Muscle of back (tissue), 3 donors: ENCODE measurements at regions not wholly inside any gene's neighbourhood (a gene's known extent, or its start where the extent isn't known, plus 50 kb on each side); places are given as distances from the start of the nearest gene placed in this dataset.
"Not testable (repeated sequence)": the region's sequence is repeated elsewhere in the genome, so short reads cannot be mapped to it uniquely, and the experiment has no call there.

Experiments used
- DNase-seq, 3 donors: peaks; one replicate each; pipeline versions ENCODE4 v3.0.0 to v3.0.0-alpha.2; 2013

- DNase-seq, result no peak
Observed at GRCh38 chr1:208465786-208466590, 221.8 kb upstream of the PLXNA2 start.

DNA sequence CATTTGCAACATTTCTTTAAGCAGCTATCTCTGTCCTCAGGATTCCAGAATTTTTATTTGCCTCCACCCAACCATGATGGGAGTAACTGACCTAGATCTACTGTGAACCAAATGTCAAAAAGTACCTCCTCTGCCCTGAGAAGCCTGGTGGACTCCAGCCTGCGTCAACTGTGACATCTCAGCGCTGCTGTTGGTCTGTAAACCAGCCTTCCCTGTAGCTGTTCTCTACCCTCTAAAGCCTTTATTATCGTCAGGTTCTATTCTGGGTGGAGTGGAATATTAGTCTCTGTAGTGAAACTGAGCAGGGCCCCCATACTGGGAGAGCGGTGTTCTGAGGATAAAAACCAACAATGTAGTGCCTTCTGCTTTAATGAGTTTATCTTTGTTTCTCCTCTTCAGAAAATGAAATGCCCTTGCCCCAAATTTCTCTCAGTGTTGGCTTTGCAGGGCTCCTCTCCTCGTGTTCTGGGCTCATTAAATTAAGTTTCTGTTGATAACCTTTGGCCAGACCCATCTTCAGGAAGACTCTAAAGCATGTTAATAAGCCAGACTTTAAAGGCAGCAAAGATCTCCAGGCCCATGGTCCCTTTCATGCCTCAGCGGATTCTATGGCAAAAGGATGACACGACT lies 223.1 kb upstream of the PLXNA2 start:
- no peak for DNase-seq

DNA sequence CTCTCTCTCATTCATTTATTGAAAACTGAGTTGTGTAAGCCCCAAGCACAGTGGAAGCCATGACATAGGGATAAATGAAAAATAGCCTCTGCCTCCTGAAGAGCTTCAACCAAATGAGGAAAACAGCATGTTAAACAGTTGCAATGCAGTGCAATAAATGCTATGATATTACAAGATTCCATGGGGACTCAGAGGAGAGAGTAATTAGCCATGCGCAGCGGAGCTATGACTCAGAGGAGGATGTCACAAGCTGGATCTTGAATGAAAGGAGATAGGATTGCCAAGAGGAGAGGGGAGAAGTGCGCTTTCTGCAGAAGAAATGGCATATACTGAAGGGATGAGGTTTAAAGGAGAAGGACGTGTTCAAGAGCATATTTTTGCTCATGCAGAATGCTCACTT lies 231.3 kb upstream of the PLXNA2 start:
- peak in 2 of 3 donors; percentile 10 to 11 for DNase-seq

DNA sequence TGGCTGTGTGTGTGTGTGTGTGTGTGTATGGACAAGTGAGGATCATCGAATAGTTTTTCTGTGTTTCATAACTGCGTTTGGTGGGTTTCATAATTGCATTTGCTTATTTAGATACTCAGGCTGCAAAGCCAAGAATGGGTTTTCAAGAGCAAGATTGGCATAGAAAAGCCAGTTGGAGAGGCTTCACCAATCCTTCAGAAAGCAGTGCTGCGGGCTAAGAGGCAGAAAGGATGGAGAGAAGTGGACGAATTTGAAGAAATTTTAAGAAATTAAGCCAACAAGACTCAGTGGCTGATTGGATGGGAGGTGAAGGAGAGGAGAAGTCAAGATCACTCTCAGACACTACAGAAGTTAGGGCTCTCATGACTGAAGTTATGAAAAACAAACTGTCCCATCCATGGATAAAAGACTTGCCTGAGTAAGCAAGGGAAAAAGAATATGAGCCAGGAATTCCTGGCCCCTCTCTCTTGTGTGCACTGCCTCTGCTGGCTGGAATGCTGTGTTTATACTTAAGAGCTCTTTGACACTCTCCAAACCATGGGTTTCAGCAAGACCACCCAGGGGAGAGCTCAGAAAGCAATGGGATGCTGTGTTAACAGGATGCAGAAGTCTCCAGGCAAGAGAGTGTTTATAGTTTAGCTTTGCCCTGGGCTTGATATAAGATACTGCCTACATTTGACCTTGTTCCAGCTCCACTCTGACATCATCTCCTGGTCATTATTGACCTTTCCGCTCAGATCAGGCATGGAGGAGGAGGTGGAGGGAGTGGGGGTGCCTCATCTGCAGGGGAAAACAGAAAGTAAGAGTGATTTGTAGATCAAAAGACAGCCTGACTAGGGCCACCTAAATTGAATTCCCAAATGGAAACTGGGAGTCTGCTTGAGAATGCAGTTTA lies 232.0 kb upstream of the PLXNA2 start:
- peak in 2 of 3 donors; percentile 30 to 50 for DNase-seq

GRCh38 chr1:208476846-208477170 lies 232.6 kb upstream of the PLXNA2 start:
- peak in 1 of 3 donors; percentile 6 for DNase-seq

- no peak for DNase-seq
Observed at GRCh38 chr1:208479435-208479834, 235.3 kb upstream of the PLXNA2 start.

DNA sequence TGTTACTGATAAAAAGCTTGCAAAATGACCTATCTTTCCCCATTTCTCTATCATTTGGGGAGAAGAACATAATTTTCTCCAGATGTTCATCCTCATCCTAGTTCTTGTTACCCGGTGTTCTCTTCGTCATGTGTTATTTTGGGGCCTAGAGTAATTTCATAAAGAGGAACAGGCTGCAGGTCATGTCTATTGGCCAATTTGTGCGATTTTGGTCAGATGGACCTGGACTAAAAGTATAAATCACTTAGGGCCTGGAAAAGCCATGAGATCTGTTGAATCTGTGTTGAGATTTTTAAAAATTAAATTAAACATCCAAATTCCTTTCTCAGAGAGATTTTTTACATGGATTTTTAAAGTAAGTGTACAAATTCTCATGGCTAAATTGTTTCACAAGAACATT lies 241.3 kb upstream of the PLXNA2 start:
- no peak for DNase-seq

- no peak for DNase-seq
Observed at GRCh38 chr1:208486677-208487076, 242.5 kb upstream of the PLXNA2 start.

DNA sequence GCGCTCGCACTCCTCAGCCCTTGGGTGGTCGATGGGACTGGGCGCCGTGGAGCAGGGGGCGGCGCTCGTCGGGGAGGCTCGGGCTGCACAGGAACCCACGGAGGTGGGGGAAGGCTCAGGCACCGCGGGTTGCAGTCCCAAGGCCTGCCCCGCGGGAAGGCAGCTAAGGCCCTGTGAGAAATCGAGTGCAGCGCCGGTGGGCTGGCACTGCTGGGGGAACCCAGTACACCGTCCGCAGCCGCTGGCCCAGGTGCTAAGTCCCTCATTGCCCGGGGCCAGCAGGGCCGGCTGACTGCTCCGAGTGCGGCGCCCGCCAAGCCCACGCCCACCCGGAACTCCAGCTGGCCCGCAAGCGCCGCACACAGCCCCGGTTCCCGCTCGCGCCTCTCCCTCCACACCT lies 244.2 kb upstream of the PLXNA2 start:
- not testable (repeated sequence) for DNase-seq

GRCh38 chr1:208496467-208497371 lies 252.5 kb upstream of the PLXNA2 start:
- no peak for DNase-seq

DNA sequence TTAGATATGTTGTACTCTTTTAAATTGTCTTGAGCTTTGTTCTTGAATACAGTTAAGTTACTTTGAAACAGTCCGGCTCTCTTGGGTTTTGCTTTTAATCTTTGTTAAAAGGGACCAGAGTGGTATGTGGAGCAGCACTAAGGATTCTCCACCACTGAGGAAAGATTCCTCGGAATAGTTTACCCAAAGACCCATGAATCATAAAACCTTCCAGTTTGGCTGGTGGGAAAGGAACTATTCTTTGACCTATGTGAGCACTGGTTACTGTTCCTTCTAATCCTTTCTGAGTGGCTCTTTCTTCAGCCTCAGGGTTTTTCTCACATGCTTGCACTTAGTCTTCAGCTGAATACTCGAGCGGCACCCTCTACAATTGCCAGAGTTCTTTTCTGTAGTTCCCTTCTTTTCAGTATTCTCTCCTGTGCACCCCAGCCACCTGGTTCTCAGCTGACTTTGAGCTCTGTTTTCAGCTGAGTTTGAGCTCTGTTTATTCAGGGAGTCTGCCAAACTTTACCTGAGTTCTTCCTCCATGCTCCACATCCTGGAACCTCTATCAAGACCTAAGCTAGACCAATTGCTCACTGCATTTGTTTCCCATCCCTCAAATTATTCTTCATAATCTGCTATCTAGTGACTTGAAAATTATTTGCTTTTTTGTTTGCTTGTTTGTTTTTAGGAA lies 253.8 kb upstream of the PLXNA2 start:
- DNase-seq, result no peak

DNA sequence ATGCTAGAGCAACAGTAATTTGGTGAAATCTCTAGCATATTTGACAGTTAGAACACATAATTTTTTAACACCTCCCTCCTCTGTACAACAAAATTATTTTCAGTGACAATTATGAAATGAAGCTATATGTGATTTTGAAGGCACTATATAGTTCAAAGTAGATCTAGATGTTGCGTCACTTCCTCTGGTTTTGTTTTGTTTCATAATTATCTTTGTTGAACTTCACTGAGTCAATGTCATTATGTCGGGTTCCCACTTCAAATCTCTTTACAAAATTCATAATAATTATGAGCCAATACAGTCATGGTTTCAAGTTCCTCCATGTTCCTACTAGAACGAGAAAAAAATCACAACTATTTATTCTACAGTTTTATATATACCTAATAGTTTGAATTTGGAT lies 254.8 kb upstream of the PLXNA2 start:
- DNase-seq, result no peak

- DNase-seq, result no peak
Observed at GRCh38 chr1:208499601-208500000, 255.4 kb upstream of the PLXNA2 start.

GRCh38 chr1:208500375-208500774 lies 256.2 kb upstream of the PLXNA2 start:
- DNase-seq, result no peak

GRCh38 chr1:208501542-208501941 lies 257.4 kb upstream of the PLXNA2 start:
- DNase-seq, result no peak

DNA sequence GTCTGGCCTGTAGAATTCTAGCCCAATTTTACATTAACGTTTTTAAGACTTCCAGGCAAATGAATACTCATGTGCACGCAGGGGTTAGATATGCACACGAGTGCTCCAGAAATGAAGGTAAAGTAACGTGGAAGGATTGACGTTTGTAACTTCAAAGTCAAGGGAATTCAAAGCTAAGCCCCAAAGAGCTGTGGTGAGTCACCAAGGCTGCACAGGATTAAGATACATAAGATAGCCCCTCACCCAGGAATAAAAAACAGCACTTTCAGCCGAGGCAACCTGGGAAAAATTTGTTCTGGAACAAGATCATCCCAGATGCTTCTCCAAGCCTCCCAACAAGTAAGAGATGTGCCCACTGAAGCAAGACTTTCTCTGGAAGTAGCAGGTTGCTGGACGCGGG lies 259.6 kb upstream of the PLXNA2 start:
- no peak for DNase-seq

GRCh38 chr1:208506812-208507211 lies 262.6 kb upstream of the PLXNA2 start:
- DNase-seq, result no peak

GRCh38 chr1:208509072-208509471 lies 264.9 kb upstream of the PLXNA2 start:
- no peak for DNase-seq

DNA sequence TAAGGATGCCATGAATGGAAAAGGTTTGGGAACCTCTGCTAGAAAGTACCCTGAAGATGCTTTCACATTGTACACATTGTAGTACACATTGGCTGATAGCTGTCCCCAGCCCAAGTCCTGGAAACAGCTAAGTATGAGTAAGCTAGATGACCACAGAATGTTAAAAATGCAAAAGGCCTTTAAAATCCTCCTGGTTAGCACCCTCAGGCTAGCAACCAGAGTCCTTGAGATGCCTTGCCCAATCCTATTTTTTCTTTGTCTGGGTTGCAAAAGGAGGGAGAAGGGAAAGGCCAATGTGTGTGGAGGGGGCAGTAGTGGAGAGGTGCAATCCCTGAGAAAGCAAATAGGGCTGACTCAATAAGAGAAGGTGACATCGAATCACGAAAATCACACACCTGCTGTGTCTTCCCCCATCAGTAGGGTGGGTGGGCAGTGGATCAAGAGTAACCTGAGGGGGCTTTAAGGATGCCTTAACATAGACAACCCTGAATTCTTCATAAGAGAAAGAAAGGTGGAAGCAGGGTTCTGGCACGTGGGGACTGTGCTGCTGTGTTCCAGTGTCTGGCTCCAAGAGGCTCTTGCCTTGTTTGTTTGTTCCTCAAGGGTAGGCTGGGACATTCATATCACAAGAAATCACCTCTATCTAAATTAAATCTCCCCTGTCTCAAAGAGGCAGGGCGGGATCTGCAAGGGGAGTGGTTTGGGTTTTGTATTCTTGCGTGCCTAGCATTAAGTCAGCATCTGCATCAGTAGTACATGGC lies 266.2 kb upstream of the PLXNA2 start:
- DNase-seq, result no peak

GRCh38 chr1:208511242-208511860 lies 267.2 kb upstream of the PLXNA2 start:
- no peak for DNase-seq
